HepG2 (cell line): ENCODE measurements at regions not wholly inside any gene's neighbourhood (a gene's known extent, or its start where the extent isn't known, plus 50 kb on each side); places are given as distances from the start of the nearest gene placed in this dataset.

ENCODE experiments used
- ARNT2 ChIP-seq: sonication (generic); formaldehyde crosslinking; IDR thresholded peaks from 2 replicates; pipeline ENCODE4 v1.8.0; 2022; ENCODE audit warnings: mild to moderate bottlenecking, low read depth, missing genetic modification reagents, moderate library complexity
- FOXK2 ChIP-seq: fragments of 450-650 bp; IDR thresholded peaks from 2 replicates; pipeline ENCODE4 v1.6.1; 2016
- GATAD2A ChIP-seq: IDR thresholded peaks from 2 replicates; pipeline ENCODE4 v1.6.1; 2016
- HOXA9 ChIP-seq: sonication (generic); formaldehyde crosslinking; IDR thresholded peaks from 2 replicates; pipeline ENCODE4 v1.8.1; 2022; ENCODE audit warnings: missing genetic modification reagents, mild to moderate bottlenecking, moderate library complexity, borderline replicate concordance
- KDM3A ChIP-seq: IDR thresholded peaks from 2 replicates; pipeline ENCODE4 v1.6.1; 2018; ENCODE audit warnings: low read depth, missing compliant biosample characterization
- MYC ChIP-seq: sonication (generic); formaldehyde crosslinking; IDR thresholded peaks from 2 replicates; pipeline ENCODE4 v1.9.0; 2021; ENCODE audit warnings: missing genetic modification reagents, borderline replicate concordance
- RBFOX2 ChIP-seq: fragments of 200-400 bp; formaldehyde crosslinking; IDR thresholded peaks from 2 replicates; pipeline ENCODE4 v1.6.1; 2017; ENCODE audit warnings: low read depth, mild to moderate bottlenecking, low read length
- SRSF4 ChIP-seq: fragments of 200-400 bp; formaldehyde crosslinking; IDR thresholded peaks from one replicate; pipeline ENCODE4 v1.6.1; 2018; ENCODE audit warnings: mild to moderate bottlenecking, low read depth, low read length, moderate library complexity; ENCODE audit not compliant: poor library complexity, severe bottlenecking
- TAF15 ChIP-seq: fragments of 200-400 bp; formaldehyde crosslinking; IDR thresholded peaks from one replicate; pipeline ENCODE4 v1.6.1; 2018; ENCODE audit warnings: mild to moderate bottlenecking, low read depth, low read length; ENCODE audit not compliant: poor library complexity, severe bottlenecking
- TEAD3 ChIP-seq: optimal IDR thresholded peaks from 2 replicates; pipeline ENCODE3; 2016; ENCODE audit warnings: borderline replicate concordance
- ZNF232 ChIP-seq: sonication (generic); formaldehyde crosslinking; IDR thresholded peaks from 2 replicates; pipeline ENCODE4 v1.4.0; 2020; ENCODE audit warnings: missing genetic modification reagents, borderline replicate concordance
- ZNF652 ChIP-seq: IDR thresholded peaks from 2 replicates; pipeline ENCODE4 v1.6.1; 2016; ENCODE audit warnings: low read depth, borderline replicate concordance
- ZNF724P ChIP-seq: sonication (generic); formaldehyde crosslinking; IDR thresholded peaks from 2 replicates; pipeline ENCODE4 v1.8.0; 2022; ENCODE audit warnings: missing genetic modification reagents, borderline replicate concordance
- ZNF749 ChIP-seq: sonication (generic); formaldehyde crosslinking; IDR thresholded peaks from 2 replicates; pipeline ENCODE4 v1.8.0; 2022; ENCODE audit warnings: mild to moderate bottlenecking, missing genetic modification reagents, moderate library complexity, borderline replicate concordance
- ZNF850 ChIP-seq: sonication (generic); formaldehyde crosslinking; conservative IDR thresholded peaks from 2 replicates; pipeline ENCODE4 v1.9.0; 2021; ENCODE audit warnings: mild to moderate bottlenecking, missing genetic modification reagents
- TF ChIP-seq, protein P1 (sequence below): sonication (generic); formaldehyde crosslinking; IDR thresholded peaks from 2 replicates; pipeline ENCODE4 v1.5.0; 2020; ENCODE audit warnings: mild to moderate bottlenecking, missing genetic modification reagents
- TF ChIP-seq, protein P2 (sequence below): sonication (generic); formaldehyde crosslinking; IDR thresholded peaks from 2 replicates; pipeline ENCODE4 v1.5.0; 2020; ENCODE audit warnings: mild to moderate bottlenecking, low read depth, missing genetic modification reagents, borderline replicate concordance
- TF ChIP-seq, protein P3 (sequence below): sonication (generic); formaldehyde crosslinking; IDR thresholded peaks from 2 replicates; pipeline ENCODE4 v1.5.1; 2020; ENCODE audit warnings: mild to moderate bottlenecking, missing genetic modification reagents, moderate library complexity
- TF ChIP-seq, protein P4 (sequence below): sonication (generic); formaldehyde crosslinking; IDR thresholded peaks from 2 replicates; pipeline ENCODE4 v1.4.0; 2020; ENCODE audit warnings: missing genetic modification reagents, mild to moderate bottlenecking, borderline replicate concordance
- TF ChIP-seq, protein P5 (sequence below): sonication (generic); formaldehyde crosslinking; IDR thresholded peaks from 2 replicates; pipeline ENCODE4 v1.5.0; 2020; ENCODE audit warnings: mild to moderate bottlenecking, missing genetic modification reagents

DNA sequence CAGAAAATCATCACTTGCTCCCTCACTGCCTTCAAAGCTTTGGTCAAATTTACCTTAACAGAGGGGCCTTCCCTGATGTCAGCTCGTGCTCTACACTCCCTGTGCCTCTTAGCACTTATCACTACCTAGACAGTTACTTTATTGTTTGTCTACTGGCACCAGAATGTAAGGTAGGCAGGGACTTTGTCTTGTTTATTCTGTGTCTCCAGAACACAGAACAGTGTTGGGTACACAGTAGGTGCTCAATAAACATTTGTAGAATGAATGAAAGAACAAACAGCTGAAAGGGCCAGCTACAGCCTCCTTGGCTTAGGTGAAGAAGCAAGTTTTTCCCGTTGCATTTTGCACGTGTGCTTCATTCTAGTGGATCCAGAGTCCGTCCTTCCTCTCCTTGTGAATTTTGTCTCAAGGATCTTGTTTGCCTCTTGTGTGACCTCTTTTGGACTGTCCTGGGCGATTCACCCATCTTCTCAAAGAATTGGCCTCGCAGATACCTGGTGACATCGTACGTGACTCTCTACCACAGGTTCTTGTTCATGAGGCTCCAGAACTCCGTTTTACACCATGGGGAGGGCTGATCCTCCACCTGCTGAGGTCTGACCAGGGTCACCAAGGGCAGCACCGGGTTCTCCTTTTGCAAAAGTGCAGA lies 84.2 kb upstream of the ARMC2 start (continued):
- peak; percentile 84 for TF ChIP-seq TEAD3 (CRISPR knock-in tag)
- no peak for TF ChIP-seq ARNT2 (CRISPR knock-in tag)
- TF ChIP-seq GATAD2A (CRISPR knock-in tag): peak; percentile 89
- TF ChIP-seq KDM3A: no peak
- TF ChIP-seq, protein P1, sequence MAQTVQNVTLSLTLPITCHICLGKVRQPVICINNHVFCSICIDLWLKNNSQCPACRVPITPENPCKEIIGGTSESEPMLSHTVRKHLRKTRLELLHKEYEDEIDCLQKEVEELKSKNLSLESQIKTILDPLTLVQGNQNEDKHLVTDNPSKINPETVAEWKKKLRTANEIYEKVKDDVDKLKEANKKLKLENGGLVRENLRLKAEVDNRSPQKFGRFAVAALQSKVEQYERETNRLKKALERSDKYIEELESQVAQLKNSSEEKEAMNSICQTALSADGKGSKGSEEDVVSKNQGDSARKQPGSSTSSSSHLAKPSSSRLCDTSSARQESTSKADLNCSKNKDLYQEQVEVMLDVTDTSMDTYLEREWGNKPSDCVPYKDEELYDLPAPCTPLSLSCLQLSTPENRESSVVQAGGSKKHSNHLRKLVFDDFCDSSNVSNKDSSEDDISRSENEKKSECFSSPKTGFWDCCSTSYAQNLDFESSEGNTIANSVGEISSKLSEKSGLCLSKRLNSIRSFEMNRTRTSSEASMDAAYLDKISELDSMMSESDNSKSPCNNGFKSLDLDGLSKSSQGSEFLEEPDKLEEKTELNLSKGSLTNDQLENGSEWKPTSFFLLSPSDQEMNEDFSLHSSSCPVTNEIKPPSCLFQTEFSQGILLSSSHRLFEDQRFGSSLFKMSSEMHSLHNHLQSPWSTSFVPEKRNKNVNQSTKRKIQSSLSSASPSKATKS (CRISPR knock-in tag): no peak
- no peak for TF ChIP-seq ZNF749
- no peak for TF ChIP-seq SRSF4
- peak; percentile 90; the same call in 1 of the 2 replicates for TF ChIP-seq ZNF232 (CRISPR knock-in tag)
- no peak; the same call in 1 of the 2 replicates for TF ChIP-seq ZNF652
- TF ChIP-seq, protein P2, sequence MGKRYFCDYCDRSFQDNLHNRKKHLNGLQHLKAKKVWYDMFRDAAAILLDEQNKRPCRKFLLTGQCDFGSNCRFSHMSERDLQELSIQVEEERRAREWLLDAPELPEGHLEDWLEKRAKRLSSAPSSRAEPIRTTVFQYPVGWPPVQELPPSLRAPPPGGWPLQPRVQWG (CRISPR knock-in tag): no peak
- no peak for TF ChIP-seq ZNF850 (CRISPR knock-in tag)
- no peak for TF ChIP-seq TAF15
- TF ChIP-seq ZNF724P (CRISPR knock-in tag): no peak
- TF ChIP-seq, protein P3, sequence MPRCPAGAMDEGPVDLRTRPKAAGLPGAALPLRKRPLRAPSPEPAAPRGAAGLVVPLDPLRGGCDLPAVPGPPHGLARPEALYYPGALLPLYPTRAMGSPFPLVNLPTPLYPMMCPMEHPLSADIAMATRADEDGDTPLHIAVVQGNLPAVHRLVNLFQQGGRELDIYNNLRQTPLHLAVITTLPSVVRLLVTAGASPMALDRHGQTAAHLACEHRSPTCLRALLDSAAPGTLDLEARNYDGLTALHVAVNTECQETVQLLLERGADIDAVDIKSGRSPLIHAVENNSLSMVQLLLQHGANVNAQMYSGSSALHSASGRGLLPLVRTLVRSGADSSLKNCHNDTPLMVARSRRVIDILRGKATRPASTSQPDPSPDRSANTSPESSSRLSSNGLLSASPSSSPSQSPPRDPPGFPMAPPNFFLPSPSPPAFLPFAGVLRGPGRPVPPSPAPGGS (CRISPR knock-in tag): no peak
- no peak for TF ChIP-seq HOXA9 (CRISPR knock-in tag)
- TF ChIP-seq FOXK2: 0 out of 2 replicates have a peak, but pooled peaks have one; percentile 19
- TF ChIP-seq RBFOX2: no peak
- TF ChIP-seq, protein P4, sequence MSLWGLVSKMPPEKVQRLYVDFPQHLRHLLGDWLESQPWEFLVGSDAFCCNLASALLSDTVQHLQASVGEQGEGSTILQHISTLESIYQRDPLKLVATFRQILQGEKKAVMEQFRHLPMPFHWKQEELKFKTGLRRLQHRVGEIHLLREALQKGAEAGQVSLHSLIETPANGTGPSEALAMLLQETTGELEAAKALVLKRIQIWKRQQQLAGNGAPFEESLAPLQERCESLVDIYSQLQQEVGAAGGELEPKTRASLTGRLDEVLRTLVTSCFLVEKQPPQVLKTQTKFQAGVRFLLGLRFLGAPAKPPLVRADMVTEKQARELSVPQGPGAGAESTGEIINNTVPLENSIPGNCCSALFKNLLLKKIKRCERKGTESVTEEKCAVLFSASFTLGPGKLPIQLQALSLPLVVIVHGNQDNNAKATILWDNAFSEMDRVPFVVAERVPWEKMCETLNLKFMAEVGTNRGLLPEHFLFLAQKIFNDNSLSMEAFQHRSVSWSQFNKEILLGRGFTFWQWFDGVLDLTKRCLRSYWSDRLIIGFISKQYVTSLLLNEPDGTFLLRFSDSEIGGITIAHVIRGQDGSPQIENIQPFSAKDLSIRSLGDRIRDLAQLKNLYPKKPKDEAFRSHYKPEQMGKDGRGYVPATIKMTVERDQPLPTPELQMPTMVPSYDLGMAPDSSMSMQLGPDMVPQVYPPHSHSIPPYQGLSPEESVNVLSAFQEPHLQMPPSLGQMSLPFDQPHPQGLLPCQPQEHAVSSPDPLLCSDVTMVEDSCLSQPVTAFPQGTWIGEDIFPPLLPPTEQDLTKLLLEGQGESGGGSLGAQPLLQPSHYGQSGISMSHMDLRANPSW: no peak; the same call in 1 of the 2 replicates
- TF ChIP-seq, protein P5, sequence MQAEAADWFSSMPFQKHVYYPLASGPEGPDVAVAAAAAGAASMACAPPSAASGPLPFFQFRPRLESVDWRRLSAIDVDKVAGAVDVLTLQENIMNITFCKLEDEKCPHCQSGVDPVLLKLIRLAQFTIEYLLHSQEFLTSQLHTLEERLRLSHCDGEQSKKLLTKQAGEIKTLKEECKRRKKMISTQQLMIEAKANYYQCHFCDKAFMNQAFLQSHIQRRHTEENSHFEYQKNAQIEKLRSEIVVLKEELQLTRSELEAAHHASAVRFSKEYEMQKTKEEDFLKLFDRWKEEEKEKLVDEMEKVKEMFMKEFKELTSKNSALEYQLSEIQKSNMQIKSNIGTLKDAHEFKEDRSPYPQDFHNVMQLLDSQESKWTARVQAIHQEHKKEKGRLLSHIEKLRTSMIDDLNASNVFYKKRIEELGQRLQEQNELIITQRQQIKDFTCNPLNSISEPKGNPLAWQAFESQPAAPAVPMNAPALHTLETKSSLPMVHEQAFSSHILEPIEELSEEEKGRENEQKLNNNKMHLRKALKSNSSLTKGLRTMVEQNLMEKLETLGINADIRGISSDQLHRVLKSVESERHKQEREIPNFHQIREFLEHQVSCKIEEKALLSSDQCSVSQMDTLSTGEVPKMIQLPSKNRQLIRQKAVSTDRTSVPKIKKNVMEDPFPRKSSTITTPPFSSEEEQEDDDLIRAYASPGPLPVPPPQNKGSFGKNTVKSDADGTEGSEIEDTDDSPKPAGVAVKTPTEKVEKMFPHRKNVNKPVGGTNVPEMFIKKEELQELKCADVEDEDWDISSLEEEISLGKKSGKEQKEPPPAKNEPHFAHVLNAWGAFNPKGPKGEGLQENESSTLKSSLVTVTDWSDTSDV (CRISPR knock-in tag): no peak
- TF ChIP-seq MYC: no peak
